WTC11 (cell line): ENCODE measurements at regions not wholly inside any gene's neighbourhood (a gene's known extent, or its start where the extent isn't known, plus 50 kb on each side); places are given as distances from the start of the nearest gene placed in this dataset.

Experiments used
- ATAC-seq: fragments of 200-7000 bp; cut with Tn5 transposase; 2 replicates; pipeline ENCODE4 v1.10.0; 2021; ENCODE audit warnings: mild to moderate bottlenecking, moderate library complexity
- CTCF ChIA-PET: fragments of 300-600 bp; sonication (Branson Sonifier 250); formaldehyde crosslinking; loops from one replicate; lab custom pipeline; 2021; ENCODE audit warnings: antibody characterized with exemption; lab: Charles Lee
- POLR2A ChIA-PET: fragments of 350-600 bp; sonication (Branson Sonifier 250); formaldehyde crosslinking; loops from one replicate; lab custom pipeline; 2021; ENCODE audit warnings: antibody characterized with exemption; lab: Charles Lee
- DNase-seq: peaks from one replicate; pipeline ENCODE4 v3.0.0; 2021; ENCODE audit warnings: low spot score
- H3K27ac Mint-ChIP-seq: 2 replicates; pipeline ENCODE4 v1.8.0; 2021; ENCODE audit warnings: mixed read lengths
- H3K27me3 Mint-ChIP-seq: 2 replicates; pipeline ENCODE4 v1.8.0; 2021; ENCODE audit warnings: low read depth, mild to moderate bottlenecking, moderate library complexity, mixed read lengths
- H3K36me3 Mint-ChIP-seq: 2 replicates; pipeline ENCODE4 v1.8.0; 2021; ENCODE audit warnings: mixed read lengths
- H3K4me1 Mint-ChIP-seq: 2 replicates; pipeline ENCODE4 v1.8.0; 2022; ENCODE audit warnings: mixed read lengths
- H3K4me3 Mint-ChIP-seq: 2 replicates; pipeline ENCODE4 v1.8.0; 2021; ENCODE audit warnings: mild to moderate bottlenecking, moderate library complexity, mixed read lengths
- H3K9me3 Mint-ChIP-seq: 2 replicates; pipeline ENCODE4 v1.8.0; 2021; ENCODE audit warnings: mixed read lengths
- ATF1 ChIP-seq: sonication (generic); formaldehyde crosslinking; IDR thresholded peaks from 2 replicates; pipeline ENCODE4 v1.8.1; 2023; ENCODE audit warnings: mild to moderate bottlenecking, moderate library complexity, missing genetic modification reagents
- ATF2 ChIP-seq: sonication (generic); formaldehyde crosslinking; IDR thresholded peaks from 2 replicates; pipeline ENCODE4 v1.8.1; 2022; ENCODE audit warnings: low read depth, missing genetic modification reagents, borderline replicate concordance
- CBFB ChIP-seq: sonication (generic); formaldehyde crosslinking; IDR thresholded peaks from 2 replicates; pipeline ENCODE4 v1.8.1; 2022; ENCODE audit warnings: mild to moderate bottlenecking, low read depth, missing genetic modification reagents
- CDX4 ChIP-seq: fragments of 250-450 bp; sonication (Bioruptor Pico); IDR thresholded peaks from 2 replicates; pipeline ENCODE4 v1.9.0; 2021; ENCODE audit warnings: moderate library complexity, mild to moderate bottlenecking, inconsistent platforms, borderline replicate concordance
- JAZF1 ChIP-seq: fragments of 250-450 bp; sonication (Bioruptor Pico); IDR thresholded peaks from 2 replicates; pipeline ENCODE4 v1.9.0; 2021; ENCODE audit warnings: moderate library complexity, mild to moderate bottlenecking, inconsistent platforms
- JUN ChIP-seq: sonication (generic); formaldehyde crosslinking; IDR thresholded peaks from 2 replicates; pipeline ENCODE4 v1.8.0; 2023; ENCODE audit warnings: mild to moderate bottlenecking, missing genetic modification reagents
- MYBL2 ChIP-seq: sonication (generic); formaldehyde crosslinking; IDR thresholded peaks from 2 replicates; pipeline ENCODE4 v1.8.1; 2023; ENCODE audit warnings: mild to moderate bottlenecking, moderate library complexity, missing genetic modification reagents
- NFE2L1 ChIP-seq: sonication (generic); formaldehyde crosslinking; IDR thresholded peaks from 2 replicates; pipeline ENCODE4 v1.8.1; 2023; ENCODE audit warnings: missing genetic modification reagents
- NR2C2 ChIP-seq: sonication (generic); formaldehyde crosslinking; IDR thresholded peaks from 2 replicates; pipeline ENCODE4 v1.8.0; 2022; ENCODE audit warnings: mild to moderate bottlenecking, missing genetic modification reagents
- PRDM15 ChIP-seq: sonication (generic); formaldehyde crosslinking; IDR thresholded peaks from 2 replicates; pipeline ENCODE4 v1.8.0; 2022; ENCODE audit warnings: missing genetic modification reagents
- SOX15 ChIP-seq: fragments of 250-450 bp; sonication (Bioruptor Pico); IDR thresholded peaks from 2 replicates; pipeline ENCODE4 v1.9.0; 2021; ENCODE audit warnings: mild to moderate bottlenecking
- STAT6 ChIP-seq: sonication (generic); formaldehyde crosslinking; conservative IDR thresholded peaks from 2 replicates; pipeline ENCODE4 v1.8.1; 2023; ENCODE audit warnings: mild to moderate bottlenecking, low read depth, missing genetic modification reagents, moderate library complexity
- TEAD4 ChIP-seq: sonication (generic); formaldehyde crosslinking; IDR thresholded peaks from 2 replicates; pipeline ENCODE4 v1.8.0; 2022; ENCODE audit warnings: mild to moderate bottlenecking, missing genetic modification reagents
- TP53 ChIP-seq: sonication (generic); formaldehyde crosslinking; IDR thresholded peaks from 2 replicates; pipeline ENCODE4 v1.8.1; 2023; ENCODE audit warnings: mild to moderate bottlenecking, missing genetic modification reagents
- USF2 ChIP-seq: sonication (generic); formaldehyde crosslinking; IDR thresholded peaks from 2 replicates; pipeline ENCODE4 v1.8.1; 2023; ENCODE audit warnings: mild to moderate bottlenecking, missing genetic modification reagents, moderate library complexity
- ZNF263 ChIP-seq: sonication (generic); formaldehyde crosslinking; IDR thresholded peaks from 2 replicates; pipeline ENCODE4 v1.8.1; 2022; ENCODE audit warnings: low read depth, mild to moderate bottlenecking, moderate library complexity, missing genetic modification reagents
- ZNF512 ChIP-seq: sonication (generic); formaldehyde crosslinking; IDR thresholded peaks from 2 replicates; pipeline ENCODE4 v1.8.1; 2022; ENCODE audit warnings: missing genetic modification reagents, borderline replicate concordance
- ZNF532 ChIP-seq: fragments of 250-450 bp; sonication (Bioruptor Pico); IDR thresholded peaks from 2 replicates; pipeline ENCODE4 v1.9.0; 2021; ENCODE audit warnings: mild to moderate bottlenecking, borderline replicate concordance

GRCh38 chr12:7581046-7581445 lies 77.5 kb upstream of the CD163 start:
- no peak for TF ChIP-seq TP53 (CRISPR knock-in tag)
- TF ChIP-seq ATF1 = no peak
- TF ChIP-seq ZNF263 (CRISPR knock-in tag) = no peak
- no peak for TF ChIP-seq USF2 (CRISPR knock-in tag)
- no peak for TF ChIP-seq STAT6 (CRISPR knock-in tag)
- no peak for TF ChIP-seq SOX15 (CRISPR knock-in tag)
- TF ChIP-seq NFE2L1 (CRISPR knock-in tag) = no peak
- TF ChIP-seq CBFB = no peak
- no peak for TF ChIP-seq CDX4 (CRISPR knock-in tag)
- no peak for TF ChIP-seq TEAD4 (CRISPR knock-in tag)
- no peak for TF ChIP-seq ATF2
- Mint-ChIP-seq H3K4me3 (no peak overlapping the region), H3K27me3 (no peaks in the 10 kb centered on the region), H3K4me1 (no peaks in the 10 kb centered on the region), H3K27ac (no peak overlapping the region), H3K9me3 (peaks cover 31% of the 10 kb centered on the region), H3K36me3 (no peaks in the 10 kb centered on the region)
- ATAC-seq = no peak
- CTCF ChIA-PET = interaction anchor here (0.8 kb wide), 1 partner anchor 40 kb away, joined by 3 read pairs; no protein-coding TSS in a partner anchor
- DNase-seq = no peak
- POLR2A ChIA-PET = no interaction called here

GRCh38 chr12:7571257-7571656 lies 67.7 kb upstream of the CD163 start:
- Mint-ChIP-seq H3K4me3 (no peak overlapping the region), H3K36me3 (no peaks in the 10 kb centered on the region), H3K27ac (no peak overlapping the region), H3K27me3 (no peaks in the 10 kb centered on the region), H3K9me3 (peaks cover 12% of the 10 kb centered on the region), H3K4me1 (no peaks in the 10 kb centered on the region)
- ChIA-PET CTCF (no interaction called here), POLR2A (no interaction called here)
- DNase-seq = no peak
- TF ChIP-seq NR2C2 = no peak
- no peak for TF ChIP-seq PRDM15 (CRISPR knock-in tag)
- TF ChIP-seq ZNF532 (CRISPR knock-in tag) = no peak
- no peak for TF ChIP-seq ZNF512 (CRISPR knock-in tag)
- TF ChIP-seq JAZF1 (CRISPR knock-in tag) = no peak
- no peak for TF ChIP-seq JUN
- TF ChIP-seq MYBL2 (CRISPR knock-in tag) = no peak
- no peak for ATAC-seq
